Brain microvascular endothelial cell (primary cell): ENCODE measurements at regions not wholly inside any gene's neighbourhood (a gene's known extent, or its start where the extent isn't known, plus 50 kb on each side); places are given as distances from the start of the nearest gene placed in this dataset.

ENCODE experiments used
- DNase-seq: peaks from one replicate; pipeline ENCODE4 v3.0.0-alpha.2; 2020
- H3K27ac ChIP-seq: fragments of 250-450 bp; sonication (Bioruptor Pico); 2 replicates; pipeline ENCODE4 v1.5.1; 2020; ENCODE audit warnings: mild to moderate bottlenecking, moderate library complexity
- H3K27me3 ChIP-seq: fragments of 250-450 bp; sonication (Bioruptor Pico); replicated peaks from 2 replicates; pipeline ENCODE4 v1.5.1; 2020; ENCODE audit warnings: mild to moderate bottlenecking
- H3K36me3 ChIP-seq: fragments of 250-450 bp; sonication (Bioruptor Pico); replicated peaks from 2 replicates; pipeline ENCODE4 v1.5.1; 2020; ENCODE audit warnings: mild to moderate bottlenecking
- H3K4me3 ChIP-seq: 2 replicates; pipeline ENCODE4 v1.5.1; 2011; ENCODE audit warnings: low read depth, mild to moderate bottlenecking, control low read depth, low read length, moderate library complexity
- in situ Hi-C: cut with HindIII; loops from 2 replicates; pipeline ENCODE4 v1.10.0; 2017; ENCODE audit warnings: low sequenced_read_pairs, low pct_ligation_motif_present
- TF ChIP-seq, protein P1 (sequence below): IDR thresholded peaks from 2 replicates; pipeline ENCODE4 v1.5.1; 2011; ENCODE audit warnings: low read depth, mild to moderate bottlenecking, moderate library complexity, low read length, control low read depth, inconsistent platforms; ENCODE audit errors: missing control alignments

DNA sequence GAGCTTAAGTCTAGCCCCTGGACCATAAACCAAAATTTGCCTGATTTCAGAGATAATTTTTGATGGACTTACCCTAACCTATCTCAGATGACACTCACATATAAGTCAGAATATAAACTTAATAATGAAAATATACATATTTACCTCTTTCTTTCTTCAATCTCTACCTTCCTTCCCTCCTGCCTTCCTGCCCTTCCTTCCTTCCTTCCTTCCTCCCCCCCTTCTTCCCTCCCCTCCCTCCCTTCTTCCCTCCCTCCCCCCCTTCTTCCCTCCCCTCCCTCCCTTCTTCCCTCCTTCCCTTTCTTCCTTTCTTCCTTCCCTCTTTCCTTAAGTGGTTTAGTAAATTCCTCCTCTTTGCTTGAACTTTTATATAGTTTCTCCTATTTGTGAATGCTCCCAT is 88.7 kb downstream of the EDNRB start:
- in situ Hi-C loops: no loop called here
- H3K4me3 ChIP-seq: no peak overlapping the region
- TF ChIP-seq, protein P1, sequence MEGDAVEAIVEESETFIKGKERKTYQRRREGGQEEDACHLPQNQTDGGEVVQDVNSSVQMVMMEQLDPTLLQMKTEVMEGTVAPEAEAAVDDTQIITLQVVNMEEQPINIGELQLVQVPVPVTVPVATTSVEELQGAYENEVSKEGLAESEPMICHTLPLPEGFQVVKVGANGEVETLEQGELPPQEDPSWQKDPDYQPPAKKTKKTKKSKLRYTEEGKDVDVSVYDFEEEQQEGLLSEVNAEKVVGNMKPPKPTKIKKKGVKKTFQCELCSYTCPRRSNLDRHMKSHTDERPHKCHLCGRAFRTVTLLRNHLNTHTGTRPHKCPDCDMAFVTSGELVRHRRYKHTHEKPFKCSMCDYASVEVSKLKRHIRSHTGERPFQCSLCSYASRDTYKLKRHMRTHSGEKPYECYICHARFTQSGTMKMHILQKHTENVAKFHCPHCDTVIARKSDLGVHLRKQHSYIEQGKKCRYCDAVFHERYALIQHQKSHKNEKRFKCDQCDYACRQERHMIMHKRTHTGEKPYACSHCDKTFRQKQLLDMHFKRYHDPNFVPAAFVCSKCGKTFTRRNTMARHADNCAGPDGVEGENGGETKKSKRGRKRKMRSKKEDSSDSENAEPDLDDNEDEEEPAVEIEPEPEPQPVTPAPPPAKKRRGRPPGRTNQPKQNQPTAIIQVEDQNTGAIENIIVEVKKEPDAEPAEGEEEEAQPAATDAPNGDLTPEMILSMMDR: no peak

DNA sequence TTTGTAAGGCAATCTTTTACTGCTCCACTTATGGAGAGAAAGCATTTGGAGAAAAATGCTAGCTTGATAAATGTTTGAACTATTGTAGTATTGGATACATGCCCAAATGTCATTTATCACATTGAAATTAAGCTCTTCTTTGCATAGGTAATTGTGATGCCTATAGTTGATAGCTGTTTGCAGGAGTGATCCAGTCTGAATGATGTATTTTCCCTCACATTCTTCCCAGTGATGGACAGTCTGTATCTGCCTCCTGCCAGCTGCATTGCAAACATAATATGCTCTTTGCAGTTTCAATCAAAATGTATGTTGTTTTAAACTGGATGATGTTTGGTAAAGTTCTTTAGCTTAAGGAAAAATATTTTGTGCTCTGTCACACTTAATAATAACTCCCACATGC is 89.8 kb downstream of the EDNRB start:
- TF ChIP-seq, protein P1: no peak
- in situ Hi-C loops: no loop called here
- DNase-seq: no peak
- Histone ChIP-seq H3K36me3 (no peaks in the 10 kb centered on the region), H3K4me3 (no peak overlapping the region), H3K27ac (no peak overlapping the region), H3K27me3 (no peaks in the 10 kb centered on the region)

More for the DNA sequence above, 88.7 kb downstream of the EDNRB start:
- Histone ChIP-seq H3K36me3 (no peaks in the 10 kb centered on the region), H3K27me3 (no peaks in the 10 kb centered on the region), H3K27ac (no peak overlapping the region)
- DNase-seq: no peak

DNA sequence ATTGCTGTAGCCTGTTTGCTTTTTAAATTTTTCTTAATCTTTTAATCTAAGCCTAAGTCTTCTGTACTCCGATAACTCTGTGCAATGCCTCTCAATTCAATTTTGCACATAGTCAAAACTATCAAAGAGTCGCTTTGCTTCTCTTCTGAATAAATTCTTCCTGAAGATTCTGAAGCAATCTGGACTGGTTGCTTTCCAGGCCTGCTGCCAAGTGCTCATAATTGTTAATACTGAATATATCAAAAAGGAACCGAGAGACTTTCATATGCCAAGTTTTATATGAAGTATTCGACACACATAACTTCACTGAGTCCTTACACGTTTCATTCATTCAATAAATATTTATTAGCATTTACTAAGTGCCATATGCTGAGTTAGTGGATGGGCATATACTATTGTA is 91.3 kb downstream of the EDNRB start:
- H3K4me3 ChIP-seq: no peak overlapping the region
- in situ Hi-C loops: no loop called here
- no peak for DNase-seq
- no peaks in the 10 kb centered on the region for H3K36me3 ChIP-seq
- H3K27ac ChIP-seq: no peak overlapping the region
- no peaks in the 10 kb centered on the region for H3K27me3 ChIP-seq
- TF ChIP-seq, protein P1: no peak

DNA sequence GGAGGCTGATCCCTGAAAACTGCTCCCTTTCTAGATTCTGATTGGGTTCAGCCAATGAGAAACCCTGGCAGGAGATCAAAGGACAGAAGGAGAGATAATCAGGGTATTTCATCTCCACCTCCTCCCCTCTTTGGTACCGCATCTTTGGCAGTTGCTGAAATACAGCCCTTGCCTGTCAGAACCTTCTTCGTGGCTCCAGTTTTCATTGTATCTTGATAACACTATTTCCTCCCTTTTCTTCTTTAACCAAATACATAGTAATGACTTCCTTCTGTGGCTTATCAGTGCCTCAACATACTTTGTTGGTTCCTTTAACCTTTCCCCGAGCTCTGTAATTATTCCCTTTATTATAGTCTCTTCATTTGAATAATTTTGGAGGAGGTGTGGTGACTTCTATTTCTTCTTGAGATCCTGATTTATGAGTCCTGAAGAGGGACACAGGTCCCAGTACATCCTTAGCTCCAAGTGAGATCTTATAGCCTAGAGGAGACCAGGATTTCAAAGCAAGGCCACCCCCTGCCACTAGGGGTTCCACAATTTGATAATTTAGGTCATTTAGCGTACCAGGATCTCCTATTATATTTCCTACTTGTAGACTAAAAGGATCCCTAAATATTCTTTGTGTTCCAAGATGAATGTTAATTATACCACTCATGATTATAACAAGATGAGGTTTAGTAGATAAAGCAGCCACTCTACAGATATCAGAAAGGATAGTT is 98.0 kb downstream of the EDNRB start:
- TF ChIP-seq, protein P1: peak; percentile 35
- no peak overlapping the region for H3K27ac ChIP-seq
- no peaks in the 10 kb centered on the region for H3K27me3 ChIP-seq
- no peak overlapping the region for H3K4me3 ChIP-seq
- no peaks in the 10 kb centered on the region for H3K36me3 ChIP-seq
- no peak for DNase-seq
- in situ Hi-C loops: no loop called here

DNA sequence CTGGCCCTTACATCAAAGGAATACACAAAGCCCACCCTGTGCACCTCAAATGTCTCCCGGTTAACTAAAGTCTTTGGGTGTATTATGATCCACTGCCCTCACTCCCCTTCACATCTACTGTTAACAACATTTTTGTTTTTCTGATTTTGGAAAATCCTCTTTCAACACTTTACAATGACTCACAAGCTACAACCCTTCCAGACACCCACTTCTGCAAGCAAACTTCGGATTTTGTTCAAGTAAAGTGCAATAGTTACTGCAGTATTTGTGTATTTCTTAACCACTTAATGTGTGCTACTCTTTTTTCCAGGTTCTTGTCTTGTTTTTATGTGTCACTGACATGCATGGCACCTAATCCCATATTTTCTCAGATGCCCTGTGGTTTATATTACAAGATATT is 101.1 kb downstream of the EDNRB start:
- no peak for DNase-seq
- Histone ChIP-seq H3K27ac (no peak overlapping the region), H3K27me3 (no peaks in the 10 kb centered on the region), H3K36me3 (no peaks in the 10 kb centered on the region), H3K4me3 (no peak overlapping the region)
- TF ChIP-seq, protein P1: no peak
- in situ Hi-C loops: no loop called here

DNA sequence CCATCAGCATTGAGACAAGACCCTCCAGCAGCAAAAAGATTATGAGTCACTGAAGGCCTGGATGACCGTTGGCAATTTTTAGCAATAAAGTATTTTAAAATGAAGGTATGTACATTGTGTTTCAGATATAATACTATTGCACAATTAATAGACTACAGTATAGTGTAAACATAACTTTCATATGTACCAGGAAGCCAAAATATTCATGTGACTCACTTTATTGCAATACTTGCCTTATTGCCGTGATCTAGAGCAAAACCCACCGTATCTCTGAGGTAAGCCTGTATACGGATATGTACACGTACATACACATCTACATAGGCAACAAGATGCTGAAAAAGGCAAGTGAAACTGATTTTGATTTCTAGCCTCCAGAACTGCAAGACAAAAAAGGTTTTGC is 103.3 kb downstream of the EDNRB start:
- in situ Hi-C loops: no loop called here
- Histone ChIP-seq H3K36me3 (no peaks in the 10 kb centered on the region), H3K27me3 (no peaks in the 10 kb centered on the region), H3K27ac (no peak overlapping the region), H3K4me3 (no peak overlapping the region)
- TF ChIP-seq, protein P1: no peak
- no peak for DNase-seq
